IPS-NIHi7 (cell line): ENCODE measurements at regions not wholly inside any gene's neighbourhood (a gene's known extent, or its start where the extent isn't known, plus 50 kb on each side); places are given as distances from the start of the nearest gene placed in this dataset.

Experiments
- DNase-seq: peaks from one replicate; pipeline ENCODE4 v3.0.0; 2012; ENCODE audit warnings: mixed read lengths; ENCODE audit errors: extremely low spot score

GRCh38 chr1:201656311-201657032, 117.5 kb downstream of the NAV1 start:
- no peak for DNase-seq

GRCh38 chr1:201659572-201659971, 120.6 kb downstream of the NAV1 start:
- DNase-seq, result no peak

GRCh38 chr1:201660931-201661822, 122.2 kb downstream of the NAV1 start:
- DNase-seq, result no peak

- no peak for DNase-seq
Measured at GRCh38 chr1:201661823-201662359, 123.0 kb downstream of the NAV1 start.

GRCh38 chr1:201662646-201663045, 123.7 kb downstream of the NAV1 start:
- no peak for DNase-seq

DNA sequence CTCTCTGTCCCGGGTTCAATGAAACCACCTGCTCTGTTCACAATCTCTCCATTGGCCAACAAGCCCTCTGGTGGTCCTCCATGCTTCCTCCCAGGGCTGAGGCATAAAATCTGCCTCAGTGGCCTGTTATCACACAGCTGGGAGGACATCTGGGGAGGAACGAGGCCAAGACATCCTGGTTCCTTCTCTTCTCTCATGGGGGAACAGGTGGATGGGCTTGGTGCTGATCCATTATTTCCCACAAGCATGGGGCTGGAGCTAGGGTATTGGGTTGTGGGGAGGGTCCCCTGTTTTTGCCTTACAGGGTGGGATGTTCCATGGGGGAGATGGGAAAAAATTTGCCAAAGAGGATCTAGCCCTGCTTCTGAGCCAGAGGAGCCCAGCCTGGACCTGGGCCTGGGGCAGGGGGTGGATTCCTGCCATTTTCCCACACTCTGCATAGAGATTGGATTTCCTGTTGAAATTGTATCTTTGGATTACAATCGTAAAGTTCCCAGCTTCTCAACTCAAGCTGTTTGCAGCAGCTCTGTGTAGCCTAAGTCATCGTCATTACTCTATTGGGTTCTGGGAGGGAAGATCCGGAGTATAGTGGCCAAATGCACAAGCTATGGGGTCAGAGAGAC, 124.7 kb downstream of the NAV1 start:
- DNase-seq, result no peak

- no peak for DNase-seq
Measured at GRCh38 chr1:201665036-201665435, 126.1 kb downstream of the NAV1 start.

- no peak for DNase-seq
Measured at GRCh38 chr1:201666102-201666501, 127.2 kb downstream of the NAV1 start.

DNA sequence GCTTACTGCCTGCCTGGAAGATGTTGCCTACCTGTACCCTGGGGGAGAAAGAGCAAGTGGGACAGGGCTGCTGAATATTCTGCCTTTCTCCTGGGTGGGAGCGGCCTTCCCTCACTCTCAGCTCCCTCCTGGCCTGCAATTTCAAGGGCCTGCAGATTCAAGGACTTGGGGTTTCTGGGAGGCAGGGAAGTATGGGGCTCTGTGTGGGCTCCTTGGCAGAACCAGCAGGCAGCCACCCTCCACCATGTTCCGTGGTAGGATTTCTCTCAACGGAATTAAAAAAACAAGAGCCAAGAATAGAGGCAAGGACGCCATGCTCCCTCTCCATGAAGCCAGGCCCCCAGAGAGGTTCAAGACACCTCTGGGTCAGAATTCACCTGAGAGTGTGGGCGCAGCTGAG, 127.7 kb downstream of the NAV1 start:
- DNase-seq, result no peak

DNA sequence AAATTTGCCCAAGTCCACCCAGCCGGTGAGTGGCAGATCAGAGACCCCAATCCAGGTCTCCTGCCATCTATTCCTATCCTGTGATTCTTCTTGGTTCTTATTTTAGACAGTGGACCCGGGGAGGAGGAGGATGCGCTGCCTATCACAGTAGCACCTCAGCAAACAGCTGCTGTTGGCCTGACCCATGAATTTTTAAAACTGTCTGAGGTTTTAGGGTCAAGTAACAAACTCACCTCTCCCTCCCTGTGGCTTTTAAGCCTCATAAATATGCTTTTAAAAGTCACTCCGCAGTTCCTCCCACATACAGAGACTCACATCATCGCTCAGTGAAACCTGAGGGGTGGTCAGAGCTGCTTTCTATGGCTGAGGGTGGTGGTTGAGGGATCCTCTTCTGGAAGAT, 128.6 kb downstream of the NAV1 start:
- DNase-seq, result no peak

- no peak for DNase-seq
Measured at GRCh38 chr1:201670517-201670916, 131.6 kb downstream of the NAV1 start.

- DNase-seq, result no peak
Measured at GRCh38 chr1:201672685-201673084, 133.8 kb downstream of the NAV1 start.

DNA sequence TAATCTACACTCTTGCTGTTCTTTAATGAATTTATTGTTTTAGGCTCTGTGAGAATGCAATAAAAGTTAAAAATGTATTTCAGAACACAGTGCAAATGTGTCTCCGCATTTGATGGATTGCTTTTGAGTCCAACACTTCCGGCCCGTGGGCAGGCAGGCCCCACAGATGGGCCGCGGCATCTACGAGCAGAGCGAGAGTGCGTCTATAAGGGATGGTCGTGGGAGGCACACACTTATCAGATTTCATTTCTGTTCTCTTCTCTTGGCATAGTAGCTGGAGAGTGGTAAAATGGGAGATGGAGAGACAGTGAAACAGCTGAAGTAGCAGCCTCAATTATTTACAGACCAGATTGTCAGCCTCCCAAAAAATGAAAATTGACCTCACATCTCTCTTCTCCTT, 134.2 kb downstream of the NAV1 start:
- DNase-seq, result no peak

GRCh38 chr1:201673915-201674314, 135.0 kb downstream of the NAV1 start:
- no peak for DNase-seq

DNA sequence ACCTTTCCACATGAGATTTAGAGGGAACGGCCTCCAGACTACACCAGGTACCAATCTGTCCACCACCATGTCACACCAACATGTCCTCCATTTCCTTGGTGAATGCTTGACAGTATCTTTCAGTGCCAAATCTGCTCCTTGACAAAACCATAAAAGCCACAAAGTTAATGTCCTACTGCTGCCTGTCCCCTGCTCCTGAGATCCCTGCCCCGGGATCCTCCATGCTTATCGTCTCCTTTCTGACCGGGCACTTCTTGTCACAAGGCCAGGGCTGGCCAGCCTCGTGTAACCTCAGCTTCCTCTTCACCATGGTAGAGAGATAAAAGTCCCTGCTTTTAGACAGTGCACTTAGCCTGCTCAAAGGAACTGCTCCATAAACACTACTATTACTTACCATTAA, 136.2 kb downstream of the NAV1 start:
- DNase-seq, result no peak

- peak; percentile 61 for DNase-seq
Measured at GRCh38 chr1:201676197-201676596, 137.3 kb downstream of the NAV1 start.

DNA sequence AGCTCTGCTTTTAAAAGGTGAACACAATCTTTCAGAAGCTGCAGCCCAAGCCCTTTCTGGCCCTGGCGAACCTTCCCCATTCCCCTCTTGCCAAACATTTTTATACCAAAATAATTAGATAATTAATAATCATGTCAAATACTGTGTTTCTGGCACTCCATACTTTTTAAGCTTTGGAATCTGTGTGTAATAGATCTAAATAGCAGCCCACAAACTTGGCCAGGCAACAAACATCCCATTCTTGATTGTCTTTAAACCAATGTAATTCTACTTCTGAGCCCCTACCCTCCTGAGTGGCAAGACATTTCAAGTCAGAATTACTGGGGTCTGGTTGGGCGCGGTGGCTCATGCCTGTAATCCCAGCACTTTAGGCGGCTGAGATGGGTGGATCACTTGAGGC, 137.7 kb downstream of the NAV1 start:
- DNase-seq, result no peak

GRCh38 chr1:201678264-201679101, 139.6 kb downstream of the NAV1 start:
- peak; percentile 82 for DNase-seq

- DNase-seq, result no peak
Measured at GRCh38 chr1:201681375-201681774, 142.4 kb downstream of the NAV1 start.

- no peak for DNase-seq
Measured at GRCh38 chr1:201682964-201683363, 144.0 kb downstream of the NAV1 start.

DNA sequence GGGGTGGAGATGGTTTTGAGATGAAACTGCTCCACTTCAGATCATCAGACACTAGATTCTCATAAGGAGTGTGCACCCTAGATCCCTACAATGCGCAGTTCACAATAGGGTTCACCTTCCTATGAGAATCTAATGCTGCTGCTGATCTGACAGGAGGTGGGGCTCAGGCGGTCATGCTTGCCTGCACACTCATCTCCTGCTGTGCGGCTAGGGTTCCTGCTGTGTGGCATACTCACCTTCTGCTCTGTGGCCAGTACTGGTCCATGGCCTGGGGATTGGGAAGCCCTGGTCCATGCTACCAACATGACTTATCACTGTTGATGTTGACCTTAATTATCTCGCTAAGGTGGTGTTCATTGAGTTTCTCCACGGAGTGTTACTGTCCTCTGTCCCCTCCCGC, 144.5 kb downstream of the NAV1 start:
- no peak for DNase-seq
